Caki2 (cell line): ENCODE measurements at regions not wholly inside any gene's neighbourhood (a gene's known extent, or its start where the extent isn't known, plus 50 kb on each side); places are given as distances from the start of the nearest gene placed in this dataset.
"Not testable (repeated sequence)": the region's sequence is repeated elsewhere in the genome, so short reads cannot be mapped to it uniquely, and the experiment has no call there.

Experiments used
- DNase-seq: peaks from one replicate; pipeline ENCODE4 v3.0.0-alpha.2; 2015; ENCODE audit warnings: low read depth
- in situ Hi-C: cut with HindIII; loops from 2 replicates; pipeline ENCODE4 v1.10.0; 2016; ENCODE audit warnings: low sequenced_read_pairs, low pct_unique_long_range_greater_than_20kb, mixed read lengths

DNA sequence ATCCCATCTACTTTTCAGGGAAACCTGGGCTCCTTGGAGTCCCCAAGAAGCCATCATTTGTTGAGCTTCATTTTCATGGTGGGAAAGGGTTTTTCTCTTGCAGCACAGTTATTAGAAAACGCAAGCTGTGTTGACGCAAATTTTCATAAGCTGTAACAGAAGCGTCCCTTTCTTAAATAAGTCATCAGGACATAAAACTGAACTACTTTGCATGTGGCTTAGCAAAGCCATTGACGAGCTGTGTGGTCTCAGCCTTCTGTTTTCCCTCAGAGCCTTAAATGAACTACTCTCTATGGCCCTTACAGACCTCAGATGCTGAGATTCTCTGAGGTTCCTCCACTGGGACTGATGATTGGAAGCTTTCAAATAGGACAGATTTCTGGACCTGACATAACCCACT is 85.1 kb downstream of the ARL4C start:
- in situ Hi-C loops, result no loop called here
- DNase-seq, result no peak

DNA sequence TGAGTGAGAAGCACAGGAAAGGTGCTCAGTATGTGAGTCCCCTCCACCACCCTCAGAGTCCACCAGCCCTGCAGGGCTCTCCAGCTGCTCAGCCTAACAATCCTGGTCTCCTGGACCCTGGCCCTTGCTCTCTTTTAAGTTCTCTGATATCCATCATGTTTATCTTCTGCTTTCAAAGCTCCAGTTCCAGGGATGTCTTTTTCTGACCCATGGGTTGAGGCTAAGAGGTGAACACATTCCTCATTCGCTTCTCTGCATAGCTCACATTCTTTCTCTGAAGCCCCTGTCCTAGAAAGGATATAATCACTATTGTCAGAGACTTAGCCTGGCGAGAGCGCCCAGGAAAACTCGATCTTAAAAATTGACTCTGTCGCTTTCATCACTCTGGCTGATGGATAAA is 86.4 kb downstream of the ARL4C start:
- in situ Hi-C loops, result no loop called here

DNA sequence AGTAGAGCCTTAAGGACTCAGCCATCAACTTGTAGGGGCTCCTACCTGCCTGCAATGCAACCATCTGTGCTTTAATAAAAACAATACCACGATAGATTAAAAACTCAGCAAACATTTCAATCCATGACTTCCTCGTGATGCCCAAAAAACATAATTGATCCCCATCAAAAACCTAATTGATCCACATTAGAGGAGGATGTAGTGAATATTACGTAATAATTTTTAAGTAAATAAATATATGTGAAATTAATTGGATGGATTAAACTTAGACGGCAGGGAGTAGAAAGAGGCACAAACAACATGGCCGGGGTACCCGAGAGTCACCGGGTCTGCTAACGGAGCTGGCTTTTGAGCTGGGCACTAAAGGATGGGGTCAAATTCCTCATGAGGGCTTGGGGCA is 87.3 kb downstream of the ARL4C start:
- in situ Hi-C loops, result no loop called here
- no peak for DNase-seq

More for the DNA sequence above, 86.4 kb downstream of the ARL4C start:
- DNase-seq, result no peak

DNA sequence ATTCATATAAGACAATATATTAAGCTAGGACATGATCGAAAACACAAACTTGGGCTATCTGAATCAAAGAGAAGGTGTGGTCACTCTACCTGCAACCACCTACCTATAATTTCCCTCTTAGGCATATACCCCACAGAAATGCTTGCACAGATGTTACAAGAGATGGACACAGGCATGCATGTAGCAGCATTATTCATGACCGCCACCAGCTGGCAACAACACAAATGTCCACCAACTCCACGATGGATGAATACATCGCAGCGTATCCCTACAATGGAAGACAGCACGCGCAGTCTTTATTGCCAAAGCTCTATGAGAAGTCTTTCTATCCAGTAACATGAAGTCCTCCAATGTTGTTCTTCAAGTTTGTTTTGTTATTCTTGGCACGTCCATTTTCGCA is 90.8 kb downstream of the ARL4C start:
- in situ Hi-C loops, result no loop called here
- no peak for DNase-seq

DNA sequence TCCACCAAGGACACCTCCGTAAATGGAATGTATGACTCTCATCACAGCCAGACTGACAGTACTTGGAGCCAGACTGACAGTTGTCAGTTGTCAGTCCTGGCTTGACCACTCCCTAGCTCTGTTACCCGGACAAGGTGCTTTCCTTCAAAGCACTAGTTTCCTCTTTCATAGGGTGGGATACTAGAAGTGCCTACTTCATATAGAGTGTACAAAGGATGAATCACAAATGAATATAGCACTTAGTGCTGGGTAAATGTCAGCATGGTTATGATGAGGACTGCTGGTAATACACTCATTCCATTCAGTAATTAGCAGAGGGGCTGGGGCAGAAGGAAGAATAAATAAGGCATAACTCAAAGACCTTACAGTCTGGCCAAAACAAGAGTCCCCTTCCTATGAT is 91.4 kb downstream of the ARL4C start:
- in situ Hi-C loops, result no loop called here
- DNase-seq, result no peak

DNA sequence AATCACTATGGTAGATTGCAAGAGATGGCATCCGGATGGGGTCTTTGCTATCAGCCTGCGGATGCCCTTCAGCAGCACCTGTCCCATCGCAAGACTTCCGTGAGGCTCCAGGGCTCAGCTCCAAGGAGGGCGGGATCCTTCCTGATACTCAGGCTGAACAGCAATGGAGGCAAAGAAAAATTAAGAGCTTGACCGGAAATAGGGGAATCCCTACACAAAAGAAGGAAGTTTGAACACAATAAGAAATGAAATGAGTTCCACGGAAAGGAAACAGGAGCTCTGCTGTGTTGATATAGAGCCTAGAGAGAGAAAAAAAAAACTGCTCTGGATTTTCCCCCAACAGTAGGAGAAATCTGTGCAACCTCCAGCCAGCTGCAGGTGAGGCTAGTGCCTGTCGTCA is 91.9 kb downstream of the ARL4C start:
- no peak for DNase-seq
- in situ Hi-C loops, result no loop called here

DNA sequence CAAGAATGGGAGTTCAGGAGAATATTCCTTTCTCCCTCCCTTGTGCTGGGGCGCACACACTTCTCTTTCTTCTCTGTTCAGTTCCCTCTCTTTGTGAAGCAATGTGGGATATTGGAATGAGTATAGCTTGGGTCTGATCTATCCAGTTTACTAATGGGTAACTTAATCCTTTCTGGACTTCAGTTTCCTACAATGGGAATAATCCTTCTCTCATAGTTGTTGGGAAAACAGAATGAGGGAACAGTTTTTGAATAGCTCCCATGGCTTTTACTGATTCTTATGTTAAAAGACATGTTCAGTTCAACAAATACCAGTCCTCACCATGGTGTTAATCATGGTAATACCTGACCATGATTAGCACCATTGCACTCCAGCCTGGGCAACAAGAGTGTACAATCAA is 93.1 kb downstream of the ARL4C start:
- in situ Hi-C loops, result no loop called here
- DNase-seq, result no peak

DNA sequence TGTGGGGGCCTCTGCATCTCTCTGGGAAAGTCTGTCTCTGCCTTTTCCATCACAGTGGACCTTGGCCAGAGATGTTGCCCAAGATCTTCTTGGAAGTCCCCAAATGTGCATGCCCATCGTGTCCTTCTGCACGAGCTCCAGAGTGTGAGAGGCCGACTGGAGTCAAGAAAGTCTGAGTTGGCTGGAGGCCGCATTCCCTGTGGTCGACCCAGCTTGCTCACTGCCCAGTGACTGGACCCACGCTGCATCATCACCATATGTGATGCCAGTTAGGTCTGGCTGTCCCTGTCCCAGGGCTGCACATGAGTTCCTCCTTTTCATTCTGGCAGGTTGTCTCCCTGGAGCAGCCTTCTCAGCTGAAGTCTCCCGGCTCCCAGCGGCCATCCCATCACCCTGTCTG is 93.8 kb downstream of the ARL4C start:
- in situ Hi-C loops, result no loop called here
- no peak for DNase-seq

DNA sequence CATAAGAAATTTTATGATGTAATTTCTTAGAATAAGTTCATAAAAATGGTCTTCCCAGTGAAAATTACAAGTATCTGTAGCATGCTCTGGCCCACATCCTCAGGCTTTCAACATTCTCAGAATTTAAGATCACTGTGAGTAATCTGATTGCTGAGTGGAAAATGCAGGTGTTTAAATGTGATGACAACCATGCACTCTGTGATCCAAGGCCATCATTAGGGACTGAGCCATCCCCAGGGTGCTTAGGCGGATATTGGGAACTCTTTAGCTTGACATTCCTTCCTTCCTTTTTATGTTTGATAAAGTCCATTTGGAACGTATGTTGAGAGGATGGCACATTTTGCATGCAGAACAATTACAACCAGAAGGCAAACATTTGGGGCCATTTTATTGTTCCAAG is 95.5 kb downstream of the ARL4C start:
- in situ Hi-C loops, result no loop called here

DNA sequence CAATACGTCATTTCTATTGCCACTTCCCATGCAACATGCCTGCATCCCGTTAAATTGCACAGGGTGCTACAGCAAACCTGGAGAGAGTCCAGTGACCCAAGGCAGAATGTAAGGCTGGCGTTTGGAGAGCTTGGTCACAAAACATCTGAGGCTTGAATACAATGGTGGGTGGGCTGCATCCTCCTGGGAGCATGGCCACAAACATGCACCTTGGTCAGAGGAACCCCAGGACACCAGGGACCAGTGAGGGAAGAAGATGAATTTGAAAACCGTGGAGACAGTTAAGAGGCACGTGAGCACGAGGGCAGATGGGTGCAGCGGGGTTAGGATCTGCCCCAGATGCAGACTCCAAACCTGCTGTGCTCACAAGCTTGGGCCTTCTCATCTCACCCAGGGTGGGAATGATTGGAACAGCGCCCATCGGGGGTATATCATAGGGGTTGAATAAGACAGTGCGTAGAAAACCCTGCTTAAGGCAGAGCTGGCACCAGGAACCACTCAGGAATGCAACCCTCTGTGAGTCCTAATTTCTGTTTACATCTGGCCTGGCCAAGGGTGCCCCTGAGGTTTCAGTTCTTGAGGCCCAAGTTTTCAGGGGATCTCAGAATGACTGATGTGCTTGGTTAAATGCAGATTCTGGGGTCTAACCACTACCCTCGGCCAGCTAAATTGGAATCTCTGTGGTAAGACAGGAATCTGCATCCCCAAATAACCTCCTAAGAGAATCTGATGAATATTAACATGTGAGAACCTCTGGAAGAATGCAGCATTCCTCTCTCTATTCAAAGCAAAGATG is 97.2 kb downstream of the ARL4C start:
- in situ Hi-C loops, result no loop called here
- DNase-seq, result no peak

More for the DNA sequence above, 95.5 kb downstream of the ARL4C start:
- no peak for DNase-seq

DNA sequence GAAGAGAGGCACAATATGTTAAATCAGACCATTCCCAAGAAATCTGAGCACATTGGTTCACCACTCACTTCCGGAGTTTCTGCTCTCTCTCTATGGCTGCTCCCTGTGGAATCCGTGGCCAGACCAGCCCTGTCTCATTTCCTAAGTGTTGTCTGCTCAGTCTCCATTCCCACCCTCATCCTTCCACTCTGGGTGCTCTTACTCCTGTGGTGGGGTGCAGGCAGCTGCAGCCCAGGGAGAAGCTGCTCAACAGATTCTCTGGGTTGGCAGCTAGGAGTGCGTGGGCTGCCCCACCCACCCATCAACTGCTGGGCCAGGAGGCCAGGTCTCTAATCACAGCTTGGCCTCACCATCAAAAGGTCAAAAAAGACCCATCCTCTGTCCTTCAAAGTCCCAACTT is 98.3 kb downstream of the ARL4C start:
- in situ Hi-C loops, result no loop called here
- no peak for DNase-seq

DNA sequence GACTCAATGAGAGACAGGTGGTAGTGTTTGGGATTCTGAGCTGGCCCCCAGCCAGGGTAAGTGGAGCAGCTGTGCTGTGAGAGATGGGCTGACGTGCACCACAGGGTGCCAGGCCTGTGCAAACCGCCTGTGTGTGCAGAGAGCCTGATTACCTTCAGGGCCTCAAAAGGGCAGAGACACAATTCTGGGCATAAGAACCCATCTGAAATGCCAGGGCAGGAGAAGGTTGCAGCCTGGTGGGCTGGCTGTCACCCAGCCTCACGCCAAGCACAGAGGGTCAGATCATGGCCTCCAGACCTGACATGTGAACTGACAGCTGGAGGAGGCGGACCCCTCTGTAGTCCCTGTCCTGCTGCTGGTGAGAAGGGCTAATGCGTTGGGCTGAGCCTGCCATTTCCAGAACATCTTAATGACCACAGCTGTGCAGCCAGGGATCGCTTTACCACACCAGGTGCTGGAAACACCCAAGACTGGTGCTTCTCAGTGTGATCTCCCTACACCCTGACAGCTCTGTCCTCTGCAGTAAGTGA is 100.9 kb downstream of the ARL4C start:
- in situ Hi-C loops, result no loop called here
- no peak for DNase-seq

DNA sequence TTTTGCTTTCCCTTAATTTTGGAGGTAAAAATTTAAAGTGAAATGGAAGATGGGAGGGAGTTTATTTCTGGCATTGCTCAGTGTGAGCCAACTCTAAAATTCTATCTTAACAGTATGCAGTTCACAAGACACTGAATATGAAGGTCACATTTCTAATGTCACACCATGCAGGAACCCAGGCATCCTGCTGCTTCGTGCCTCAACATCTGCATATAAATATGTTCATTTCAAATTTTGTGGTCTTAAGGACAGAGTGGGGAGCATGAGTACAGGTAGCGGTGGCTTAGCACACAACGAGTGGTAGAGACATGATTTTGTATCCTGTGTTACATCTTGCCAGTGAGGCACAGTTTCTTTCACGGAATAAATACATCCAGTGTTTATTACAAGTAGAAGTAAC is 102.4 kb downstream of the ARL4C start:
- in situ Hi-C loops, result no loop called here
- DNase-seq, result no peak

DNA sequence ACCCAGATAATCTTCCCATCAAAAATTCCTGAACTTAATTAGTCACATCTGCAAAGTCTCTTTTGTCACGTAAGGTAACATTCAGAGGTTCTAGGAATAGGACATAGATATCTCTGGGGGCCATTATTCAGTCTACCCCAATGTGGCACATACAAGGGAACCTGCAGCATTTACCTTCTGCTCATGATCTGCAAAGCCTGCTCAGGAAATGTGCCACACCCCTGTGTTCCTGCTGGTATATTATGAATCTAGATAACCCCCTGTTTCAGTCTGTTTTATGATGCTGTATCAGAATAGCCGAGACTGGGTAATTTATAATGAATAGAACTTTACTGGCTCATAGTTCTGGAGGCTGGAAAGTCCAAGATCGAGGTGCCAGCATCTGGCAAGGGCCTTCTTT is 103.5 kb downstream of the ARL4C start:
- no peak for DNase-seq
- in situ Hi-C loops, result no loop called here

DNA sequence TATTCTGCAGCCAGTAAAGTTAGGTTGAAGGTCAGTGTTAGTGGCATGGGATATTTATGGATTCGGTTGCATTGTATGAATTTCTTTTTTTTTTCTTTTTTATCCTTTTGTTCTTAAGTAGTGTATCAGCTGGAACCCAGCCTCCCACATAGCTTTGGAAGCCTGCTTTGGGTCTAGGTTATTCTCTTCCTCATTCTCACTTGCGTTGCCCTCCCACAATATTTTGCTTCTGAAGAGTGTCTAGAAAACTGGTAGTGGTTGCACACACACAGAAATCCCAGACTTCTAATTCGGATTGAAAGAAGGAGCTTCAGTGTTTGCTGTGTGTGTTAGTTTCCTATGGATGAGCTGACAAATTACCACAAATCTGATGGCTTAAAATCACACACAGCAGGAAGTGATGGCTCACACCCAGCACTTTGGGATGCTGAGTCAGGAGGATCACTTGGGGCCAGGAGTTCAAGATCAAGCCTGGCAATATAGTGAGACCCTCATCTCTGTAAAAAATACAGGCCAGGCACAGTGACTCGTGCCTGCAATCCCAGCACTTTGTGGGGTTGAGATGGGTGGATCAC is 104.8 kb downstream of the ARL4C start:
- no peak for DNase-seq
- in situ Hi-C loops, result no loop called here

DNA sequence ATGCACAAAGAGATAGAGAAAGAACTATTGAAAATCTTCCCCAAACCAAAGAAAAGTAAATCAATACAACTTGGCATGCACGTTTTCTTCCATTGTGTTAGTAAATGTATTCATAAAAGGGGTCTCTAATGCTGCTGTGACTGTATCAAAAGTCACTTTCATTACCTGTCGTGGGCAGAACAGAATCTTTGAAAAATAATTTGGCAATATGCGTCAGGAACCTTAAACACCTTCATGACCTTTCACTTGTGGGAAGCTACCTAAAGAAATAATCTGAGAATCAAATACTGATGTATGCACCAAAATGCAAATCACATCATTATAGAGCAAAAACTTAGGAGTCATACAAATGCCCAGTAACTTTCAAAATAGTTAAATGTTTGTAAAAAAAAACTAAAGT is 105.3 kb downstream of the ARL4C start:
- in situ Hi-C loops, result no loop called here
- DNase-seq, result no peak

DNA sequence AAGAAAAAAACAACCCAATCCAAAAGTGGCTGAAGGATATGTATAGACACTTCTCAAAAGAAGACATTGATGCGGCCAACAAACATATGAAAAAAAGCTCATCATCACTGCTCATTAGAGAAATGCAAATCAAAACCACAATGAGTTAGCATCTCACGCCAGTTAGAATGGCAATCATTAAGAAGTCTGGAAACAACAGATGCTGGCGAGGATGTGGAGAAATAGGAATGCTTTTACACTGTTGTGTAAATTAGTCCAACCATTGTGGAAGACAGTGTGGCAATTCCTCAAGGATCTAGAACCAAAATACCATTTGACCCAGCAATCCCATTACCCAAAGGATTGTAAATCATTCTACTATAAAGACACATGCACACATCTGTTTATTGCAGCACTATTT is 107.2 kb downstream of the ARL4C start:
- in situ Hi-C loops, DNase-seq: not testable (repeated sequence)

DNA sequence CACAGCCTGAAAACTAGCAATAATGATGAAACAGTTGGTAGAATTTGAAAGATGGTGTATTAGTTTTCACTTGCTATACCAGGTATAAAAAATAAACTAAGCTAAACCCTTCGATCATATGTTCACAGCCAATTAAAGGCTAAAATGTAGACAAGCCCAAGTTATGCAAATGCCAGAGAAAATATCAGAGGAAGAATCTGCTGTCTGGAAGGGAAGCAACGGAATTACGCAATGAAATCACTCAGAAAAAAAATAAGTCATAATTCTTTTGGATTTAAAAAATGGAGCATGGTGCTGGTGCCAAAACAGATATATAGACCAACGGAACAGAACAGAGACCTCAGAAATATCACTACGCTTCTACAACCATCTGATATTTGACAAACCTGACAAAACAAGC is 108.3 kb downstream of the ARL4C start:
- DNase-seq, result no peak
- in situ Hi-C loops, result no loop called here

DNA sequence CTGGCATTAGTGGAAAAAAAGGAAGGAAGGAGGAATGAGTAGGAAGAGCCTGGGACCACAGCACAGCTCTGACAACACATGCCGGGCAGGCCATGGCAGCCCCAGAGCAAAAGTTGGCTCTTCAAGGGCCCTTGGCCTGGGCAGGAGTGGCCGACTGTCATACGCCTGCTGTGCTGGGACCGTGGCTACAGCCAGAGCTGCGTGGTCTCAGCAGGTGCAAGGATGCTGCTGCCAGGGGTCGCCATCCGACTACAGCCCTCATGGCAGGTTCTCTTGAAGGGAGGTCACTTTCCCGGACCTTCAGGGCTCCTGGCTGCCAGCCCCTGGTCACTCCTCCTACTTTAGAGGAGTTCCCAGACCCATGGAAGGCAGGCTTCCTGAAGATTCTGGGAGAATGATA is 109.9 kb downstream of the ARL4C start:
- no peak for DNase-seq
- in situ Hi-C loops, result no loop called here

DNA sequence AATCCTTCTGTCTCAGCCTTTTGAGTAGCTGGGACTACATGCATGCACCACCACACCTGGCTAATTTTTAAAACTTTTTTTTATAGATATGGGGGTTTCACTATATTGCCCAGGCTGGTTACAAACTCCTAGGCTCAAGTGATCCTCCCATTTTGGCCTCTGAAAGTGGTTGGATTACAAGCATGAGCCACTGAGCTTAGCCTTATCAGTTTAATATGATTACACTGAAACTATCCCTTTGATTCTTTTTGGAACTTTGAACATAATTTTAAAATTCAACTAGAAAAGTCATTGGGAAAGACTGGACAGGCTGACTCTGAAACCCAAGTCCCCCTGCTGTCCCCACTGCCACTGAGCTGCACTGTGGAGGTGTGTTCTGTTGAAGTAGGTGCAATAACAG is 114.8 kb downstream of the ARL4C start:
- DNase-seq, result no peak
- in situ Hi-C loops, result no loop called here
